Stomach (tissue), 8 donors: ENCODE measurements at regions not wholly inside any gene's neighbourhood (a gene's known extent, or its start where the extent isn't known, plus 50 kb on each side); places are given as distances from the start of the nearest gene placed in this dataset.

Source experiments
- DNase-seq, 2 donors: peaks; one replicate each; pipeline versions ENCODE4 v3.0.0 to v3.0.0-alpha.2; 2013 to 2019
- H3K27ac ChIP-seq, 5 donors: fragments of 200-600 bp in 4 of 5; sonication (generic) in 4 of 5; one replicate each; pipeline ENCODE4 v1.5.1; 2013 to 2019; ENCODE audit warnings: mild to moderate bottlenecking in 1 of 5, moderate library complexity in 1 of 5
- H3K27me3 ChIP-seq, 3 donors: fragments of 200-600 bp; sonication (generic); one replicate each; pipeline ENCODE4 v1.5.1; 2017 to 2019; ENCODE audit warnings: mixed run types in 1 of 3
- H3K36me3 ChIP-seq, 4 donors: fragments of 200-600 bp; sonication (generic); 1 replicate in 3 of 4; 2 replicates in 1 of 4; pipeline ENCODE4 v1.5.1; 2016 to 2019
- H3K4me1 ChIP-seq, 4 donors: fragments of 200-600 bp; sonication (generic); one replicate each; pipeline ENCODE4 v1.5.1; 2016 to 2019
- H3K4me3 ChIP-seq, 4 donors: fragments of 200-600 bp; sonication (generic) in 3 of 4; one replicate each; pipeline ENCODE4 v1.5.1; 2016 to 2019; ENCODE audit warnings: mild to moderate bottlenecking in 1 of 4
- H3K9me3 ChIP-seq, 4 donors: fragments of 200-600 bp; sonication (generic); one replicate each; pipeline ENCODE4 v1.5.1; 2016 to 2019
- CTCF ChIP-seq, 7 experiments: fragments of 450-650 bp in 4 of 7; fragments of 200-600 bp in 3 of 7; sonication (generic) in 3 of 7; IDR thresholded peaks; one replicate each; pipeline ENCODE4 v1.5.1; 2016 to 2019; ENCODE audit warnings: antibody characterized with exemption in 7 of 7, control low read depth in 2 of 7, mild to moderate bottlenecking in 1 of 7
- EP300 ChIP-seq: sonication (generic); formaldehyde crosslinking; IDR thresholded peaks from one replicate; pipeline ENCODE4 v1.6.1; 2017; ENCODE audit warnings: antibody characterized with exemption
- POLR2A ChIP-seq, 4 donors: fragments of 450-650 bp; IDR thresholded peaks; one replicate each; pipeline ENCODE4 v1.6.1; 2016; ENCODE audit warnings: antibody characterized with exemption in 4 of 4, control low read depth in 2 of 4, mild to moderate bottlenecking in 1 of 4, moderate library complexity in 1 of 4
- POLR2AphosphoS5 ChIP-seq, 3 donors: sonication (generic); formaldehyde crosslinking; IDR thresholded peaks; one replicate each; pipeline ENCODE4 v1.6.1; 2016; ENCODE audit warnings: antibody characterized with exemption in 3 of 3
- WGBS, 5 donors: extraction: QIAGEN DNeasy Blood & Tissue Kit in 3 of 5; methylation state at CpG; one replicate each; pipeline versions ENCODE4 v1.1.5 to v1.1.7; 2013 to 2018; 5-methylcytosine and 5-hydroxymethylcytosine counted together
- intact Hi-C: fragments of 100-400 bp; cut with DNase I; formaldehyde crosslinking; loops from one replicate; pipeline ENCODE4 v1.15.1; 2023; ENCODE audit warnings: low total_unique reads
- donor health status: healthy with polysubstance abuse.
- donor health status: Bipolar disorder and iron deficiency.
- donor health status: healthy.

DNA sequence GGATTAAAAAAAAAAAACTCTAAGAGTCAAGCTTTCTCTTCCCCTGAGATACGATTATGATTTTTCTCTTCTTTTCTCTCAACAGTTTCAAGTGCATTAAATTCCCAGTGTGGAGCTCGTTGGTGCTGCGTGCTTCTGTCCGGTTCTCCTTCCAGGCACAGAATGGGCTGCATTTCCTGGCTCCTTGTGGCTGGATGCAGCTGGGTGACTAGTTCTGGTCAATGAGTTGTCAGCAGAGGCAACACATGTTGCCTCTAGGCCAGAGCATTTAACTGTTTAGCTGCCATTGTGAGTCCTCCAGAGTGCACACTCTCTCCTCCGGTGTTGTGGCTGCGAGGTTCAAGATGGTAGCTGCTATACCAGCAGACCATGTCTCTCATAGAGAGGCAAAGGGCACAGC lies 312.9 kb downstream of the RRAGC start:
- peak in 1 of 2 donors; percentile 37 for DNase-seq
- no peaks in the 10 kb centered on the region for H3K9me3 ChIP-seq
- H3K27ac ChIP-seq = no peak overlapping the region
- peaks cover 0 to 13% (median 0%) of the 10 kb centered on the region in 3 donors for H3K27me3 ChIP-seq
- H3K36me3 ChIP-seq = no peaks in the 10 kb centered on the region
- TF ChIP-seq CTCF (IDR thresholded peaks at IDR 0.05) = no peak
- 35 to 61% (median 53%) methylated on average over 6 of the region's 6 CpGs for WGBS, 5 donors
- no peak overlapping the region for H3K4me3 ChIP-seq
- H3K4me1 ChIP-seq = no peaks in the 10 kb centered on the region
- intact Hi-C loops = no loop called here

- Histone ChIP-seq H3K27ac (no peak overlapping the region), H3K27me3 (peaks cover 0 to 14% (median 0%) of the 10 kb centered on the region in 3 donors), H3K9me3 (no peaks in the 10 kb centered on the region), H3K4me3 (no peak overlapping the region), H3K36me3 (no peaks in the 10 kb centered on the region), H3K4me1 (no peaks in the 10 kb centered on the region)
- WGBS, 5 donors = 63 to 75% (median 72%) methylated on average over 4 of the region's 4 CpGs
- TF ChIP-seq POLR2AphosphoS5 (IDR thresholded peaks at IDR 0.05) (no peak), CTCF (IDR thresholded peaks at IDR 0.05) (no peak), POLR2A (IDR thresholded peaks at IDR 0.05) (no peak), EP300 (no peak)
- intact Hi-C loops = no loop called here
- no peak for DNase-seq
Measured at GRCh38 chr1:38541223-38541622, 318.3 kb downstream of the RRAGC start.

- 48 to 71% (median 60%) methylated on average over 6 of the region's 6 CpGs for WGBS, 5 donors
- no peak for TF ChIP-seq EP300
- no peak for TF ChIP-seq CTCF (IDR thresholded peaks at IDR 0.05)
- no peak for TF ChIP-seq POLR2A (IDR thresholded peaks at IDR 0.05)
- TF ChIP-seq POLR2AphosphoS5 (IDR thresholded peaks at IDR 0.05) = no peak
- intact Hi-C loops = no loop called here
Measured at GRCh38 chr1:38539931-38540330, 319.6 kb downstream of the RRAGC start.

GRCh38 chr1:38538834-38539233 lies 320.7 kb downstream of the RRAGC start:
- intact Hi-C loops = no loop called here
- peaks cover 0 to 14% (median 0%) of the 10 kb centered on the region in 3 donors for H3K27me3 ChIP-seq
- no peak overlapping the region for H3K4me3 ChIP-seq
- no peak overlapping the region for H3K27ac ChIP-seq
- no peaks in the 10 kb centered on the region for H3K36me3 ChIP-seq
- DNase-seq = no peak
- no peaks in the 10 kb centered on the region for H3K4me1 ChIP-seq
- WGBS, 5 donors = 50 to 73% (median 69%) methylated on average over 4 of the region's 4 CpGs
- H3K9me3 ChIP-seq = no peaks in the 10 kb centered on the region
- TF ChIP-seq EP300 (no peak), POLR2AphosphoS5 (IDR thresholded peaks at IDR 0.05) (no peak), CTCF (IDR thresholded peaks at IDR 0.05) (no peak), POLR2A (IDR thresholded peaks at IDR 0.05) (no peak)

More at GRCh38 chr1:38539931-38540330, 319.6 kb downstream of the RRAGC start:
- Histone ChIP-seq H3K4me1 (no peaks in the 10 kb centered on the region), H3K9me3 (no peaks in the 10 kb centered on the region), H3K36me3 (no peaks in the 10 kb centered on the region), H3K27me3 (peaks cover 0 to 14% (median 0%) of the 10 kb centered on the region in 3 donors), H3K4me3 (no peak overlapping the region), H3K27ac (no peak overlapping the region)
- no peak for DNase-seq
